GM19467 (cell line): ENCODE measurements at regions not wholly inside any gene's neighbourhood (a gene's known extent, or its start where the extent isn't known, plus 50 kb on each side); places are given as distances from the start of the nearest gene placed in this dataset.

Source experiments
- ATAC-seq: cut with Tn5 transposase; IDR thresholded peaks from one replicate; pipeline ENCODE4 v1.9.1; 2021; ENCODE audit warnings: mild to moderate bottlenecking, moderate library complexity; ENCODE audit not compliant: unreplicated experiment

DNA sequence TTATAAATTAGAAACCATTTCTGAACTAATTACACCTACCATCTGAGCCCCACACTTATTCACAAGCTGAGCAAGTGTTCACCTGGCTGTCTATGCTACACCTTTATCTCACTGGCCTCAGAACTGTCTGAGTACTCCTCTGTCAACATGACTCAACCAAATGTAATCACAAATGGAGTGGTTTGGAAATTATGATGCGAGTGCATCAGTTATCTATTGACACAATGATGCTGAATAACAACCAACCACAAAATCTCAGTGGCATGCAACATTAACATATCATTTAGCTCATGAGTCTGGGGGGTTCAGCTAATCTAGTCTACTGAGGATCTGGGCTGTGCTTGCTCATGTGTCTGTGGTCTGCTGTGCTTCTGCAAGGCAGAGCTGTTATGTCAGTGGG lies 184.2 kb upstream of the NXPH2 start:
- no peak for ATAC-seq

DNA sequence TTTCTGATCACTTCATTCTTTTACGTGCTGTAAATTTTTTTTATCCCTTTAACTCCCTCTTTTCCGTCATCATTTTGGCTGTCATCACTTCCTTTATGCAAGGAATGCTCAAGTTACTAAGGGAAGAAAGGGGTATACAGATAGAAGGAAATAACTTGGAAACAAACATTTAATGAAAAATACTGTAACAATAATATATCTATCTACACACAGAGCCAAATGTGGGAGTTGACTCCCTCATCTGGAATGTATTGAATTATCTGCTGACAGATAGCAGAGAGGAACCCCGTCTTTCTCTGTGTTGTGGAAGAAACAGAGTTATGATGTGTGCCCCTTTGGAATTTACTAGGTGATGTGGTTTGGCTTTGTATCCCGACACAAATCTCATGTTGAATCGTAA lies 182.5 kb upstream of the NXPH2 start:
- ATAC-seq, result no peak

DNA sequence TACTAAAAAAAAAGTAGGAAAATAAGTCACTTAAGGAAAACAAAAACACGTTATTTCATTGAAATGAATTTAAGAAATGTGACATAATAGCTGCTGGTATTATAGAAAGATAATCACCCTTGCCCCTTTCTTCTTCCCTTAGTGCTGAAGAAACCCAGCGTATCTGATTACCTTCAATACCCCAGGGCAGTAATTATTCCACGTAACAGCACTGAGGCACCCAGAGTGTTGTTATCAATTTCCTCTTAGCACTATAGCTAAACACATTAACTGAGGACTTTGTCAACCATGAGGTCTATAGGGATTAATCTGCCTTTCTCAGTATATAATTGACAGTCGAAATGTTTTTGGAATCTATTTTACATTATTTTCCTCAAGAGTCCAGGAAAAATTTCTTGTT lies 180.0 kb upstream of the NXPH2 start:
- ATAC-seq, result no peak

DNA sequence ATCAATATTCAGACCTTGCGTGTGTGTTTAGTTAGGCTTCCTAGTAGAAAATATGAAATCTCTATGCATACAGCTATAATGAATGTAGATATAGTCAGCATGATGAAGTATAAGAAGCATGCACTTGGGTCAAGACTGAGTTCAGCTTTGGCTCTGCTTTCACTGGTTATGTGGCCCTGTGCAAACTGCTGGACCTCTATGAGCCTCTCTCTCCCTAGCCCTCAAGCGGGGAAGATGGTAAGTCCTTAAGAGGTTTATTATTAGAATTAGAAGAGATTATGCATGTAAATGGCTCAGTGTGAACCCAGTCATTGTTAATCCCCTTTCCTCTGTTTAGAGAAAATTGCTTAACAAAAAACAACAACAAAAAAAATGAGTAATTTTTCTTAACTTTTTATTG lies 178.8 kb upstream of the NXPH2 start:
- no peak for ATAC-seq

DNA sequence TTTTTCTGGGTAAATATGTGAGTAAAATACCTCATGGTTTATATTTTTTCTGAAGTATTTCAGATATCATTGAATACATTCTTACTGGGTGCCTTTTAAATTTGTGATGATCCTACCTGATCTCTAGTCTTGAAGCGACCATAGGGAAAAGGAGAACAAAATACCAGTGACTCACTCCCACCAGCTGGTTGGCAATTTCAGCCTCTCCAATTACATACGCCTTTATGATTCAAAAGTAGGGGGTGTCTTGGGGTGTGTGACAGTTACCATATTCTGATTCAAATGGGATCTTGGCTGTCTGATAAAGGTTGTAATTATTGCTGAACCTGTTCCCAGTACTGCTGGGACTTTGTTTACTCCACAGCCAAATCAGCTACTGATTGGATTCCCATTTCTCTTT lies 175.9 kb upstream of the NXPH2 start:
- ATAC-seq, result no peak

DNA sequence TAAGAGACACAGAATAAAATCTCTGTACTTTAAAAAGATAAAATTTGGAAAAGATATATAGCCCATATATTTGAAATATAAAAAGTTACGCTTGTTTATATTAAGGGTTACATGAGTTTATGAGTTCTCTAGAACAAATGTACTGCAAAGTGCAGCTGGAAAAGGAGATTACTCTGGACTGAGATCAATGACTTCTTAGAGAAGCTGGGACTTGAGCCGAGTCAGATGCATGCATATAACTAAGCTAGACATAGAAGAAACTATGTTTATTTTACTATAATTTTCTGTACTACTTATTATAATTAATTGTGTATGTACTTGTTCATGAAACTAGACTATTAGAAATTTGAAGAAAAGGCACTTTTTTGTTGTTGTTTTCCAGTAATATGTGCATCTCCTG lies 170.3 kb upstream of the NXPH2 start:
- no peak for ATAC-seq

DNA sequence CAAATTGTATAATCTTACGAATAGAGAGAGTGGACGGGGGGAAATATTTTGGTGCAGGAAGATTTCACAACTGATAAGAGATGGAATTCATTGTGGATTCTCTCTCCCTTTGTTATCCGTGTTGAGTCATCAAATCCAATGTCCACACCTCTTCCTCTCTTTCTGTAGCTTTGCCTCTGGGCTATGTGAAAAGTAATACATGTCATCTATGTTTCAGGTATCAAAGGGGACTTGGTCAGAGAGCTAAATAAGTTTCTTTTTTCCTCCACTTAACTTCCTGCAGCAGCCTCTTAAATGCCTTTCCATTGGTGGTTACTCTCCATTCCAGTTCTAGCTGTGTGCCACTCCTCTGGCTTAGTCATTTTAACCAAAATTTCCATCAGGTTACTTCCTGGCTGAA lies 169.3 kb upstream of the NXPH2 start:
- ATAC-seq, result no peak

DNA sequence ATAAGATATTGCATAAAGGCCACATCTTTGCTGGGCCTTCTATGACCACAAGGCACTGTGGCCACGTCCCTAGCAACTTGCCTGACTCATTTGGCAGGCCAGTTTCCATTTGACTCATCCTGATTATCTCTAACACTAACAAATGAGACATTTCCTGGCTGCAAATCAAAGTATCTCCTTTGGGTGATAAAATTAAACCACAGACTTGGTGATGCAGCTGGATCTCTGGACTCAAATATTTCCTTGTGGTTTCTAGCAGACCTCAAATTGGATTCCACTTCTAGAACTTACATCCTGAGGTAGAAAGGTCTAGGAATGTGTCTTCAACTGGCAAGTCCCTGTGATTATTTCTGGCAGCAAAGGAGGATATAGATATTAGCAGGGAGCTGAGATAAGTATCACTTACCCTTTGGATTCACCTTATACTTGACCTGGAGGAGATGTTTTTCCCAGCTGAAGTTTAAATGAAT lies 167.9 kb upstream of the NXPH2 start:
- ATAC-seq, result peak; percentile 59

DNA sequence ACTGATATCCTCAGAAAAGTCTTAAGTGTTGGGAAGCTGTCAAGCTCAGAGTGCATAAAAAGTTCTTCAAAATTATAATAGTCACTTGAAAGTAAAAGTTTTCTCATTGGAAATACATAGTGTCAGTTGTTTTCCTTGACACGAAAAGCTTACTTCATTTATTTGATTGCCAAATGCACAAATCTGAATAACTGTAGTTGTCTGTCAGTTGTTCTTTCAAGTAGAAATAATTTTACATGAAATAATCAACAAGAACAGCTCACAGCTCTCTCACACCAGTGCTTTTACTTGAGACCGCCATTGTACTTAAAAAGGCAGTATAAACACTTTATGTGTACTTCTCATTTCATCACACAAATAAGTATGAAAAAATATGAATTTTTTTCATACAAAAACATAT lies 163.3 kb upstream of the NXPH2 start:
- ATAC-seq, result no peak

DNA sequence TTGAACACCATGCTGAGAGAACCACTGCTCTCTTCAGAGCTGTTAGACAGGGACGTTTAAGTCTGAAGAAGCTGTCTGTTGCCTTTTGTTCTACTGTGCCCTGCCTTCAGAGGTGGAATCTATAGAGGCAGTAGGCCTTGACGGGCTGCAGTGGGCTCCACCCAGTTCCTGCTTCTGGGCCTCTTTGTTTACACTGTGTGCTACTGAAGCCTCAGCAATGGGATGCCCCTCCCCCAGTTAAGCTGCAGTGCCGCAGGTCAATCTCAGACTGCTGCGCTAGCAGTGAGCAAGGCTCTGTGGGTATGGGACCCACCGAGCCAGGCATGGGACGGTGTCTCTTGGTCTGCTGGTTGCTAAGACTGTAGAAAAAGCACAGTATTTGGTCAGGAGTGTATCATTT lies 162.3 kb upstream of the NXPH2 start:
- ATAC-seq, result no peak

DNA sequence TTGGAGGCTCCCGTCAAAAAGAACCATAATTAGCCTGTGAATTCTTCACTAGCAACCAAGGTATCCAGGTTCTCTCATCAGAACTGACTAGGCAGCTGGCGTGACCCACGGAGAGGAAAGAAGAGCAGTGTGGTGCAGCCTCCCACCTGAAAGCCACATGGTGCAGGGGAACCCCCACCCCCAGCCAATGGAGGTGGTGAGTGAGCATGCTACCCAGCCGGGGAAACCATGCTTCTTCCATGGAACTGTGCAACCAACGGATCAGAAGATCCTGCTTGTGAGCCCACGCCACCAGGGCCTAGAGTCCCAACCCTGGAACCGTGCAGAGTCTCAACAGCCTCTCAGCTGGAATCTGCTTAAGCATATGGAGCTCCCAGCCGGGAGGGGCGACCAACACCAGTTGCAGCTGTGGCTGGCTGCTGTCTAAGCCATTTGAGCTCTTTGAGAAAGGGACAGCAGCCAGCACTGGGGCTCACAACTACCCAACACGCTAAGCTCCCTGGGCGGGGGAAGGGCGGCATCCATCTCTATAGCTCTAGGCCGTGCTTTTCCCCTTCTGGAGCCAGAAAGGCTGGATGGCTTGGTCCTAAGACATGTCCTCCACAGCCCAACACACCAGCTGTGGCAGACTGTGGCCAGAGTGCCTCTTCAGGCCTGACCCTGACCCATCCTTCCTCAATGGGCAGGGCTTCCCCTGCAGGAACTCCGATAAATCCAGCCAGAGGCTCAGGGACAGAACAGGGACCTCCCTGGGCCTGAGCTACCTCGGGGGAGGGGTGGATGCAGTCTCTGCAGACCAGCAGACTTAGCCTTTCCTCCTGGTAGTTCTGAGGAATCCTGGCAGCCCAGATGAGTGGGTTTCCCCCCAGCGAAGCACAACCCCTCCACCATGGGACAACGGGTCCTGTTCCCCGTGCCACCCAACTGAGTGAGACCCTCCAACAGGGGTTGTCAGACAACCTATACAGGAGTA lies 151.4 kb upstream of the NXPH2 start:
- ATAC-seq, result no peak

DNA sequence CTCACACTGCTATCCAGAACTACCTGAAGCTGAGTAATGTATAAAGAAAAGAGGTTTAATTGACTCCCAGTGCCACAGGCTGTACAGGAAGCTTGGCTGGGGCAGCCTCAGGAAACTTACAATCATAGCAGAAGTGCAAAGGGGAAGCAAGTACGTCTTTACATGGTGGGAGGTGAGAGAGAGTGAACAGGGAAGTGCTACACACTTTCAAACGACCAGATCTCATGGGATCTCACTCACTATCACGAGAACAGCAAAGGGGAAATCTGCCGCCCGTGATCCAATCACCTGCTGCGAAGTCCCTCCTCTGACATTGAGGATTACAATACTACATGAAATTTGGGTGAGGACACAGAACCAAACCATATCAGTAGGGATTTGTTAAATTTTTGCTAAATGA lies 150.4 kb upstream of the NXPH2 start:
- ATAC-seq, result no peak

DNA sequence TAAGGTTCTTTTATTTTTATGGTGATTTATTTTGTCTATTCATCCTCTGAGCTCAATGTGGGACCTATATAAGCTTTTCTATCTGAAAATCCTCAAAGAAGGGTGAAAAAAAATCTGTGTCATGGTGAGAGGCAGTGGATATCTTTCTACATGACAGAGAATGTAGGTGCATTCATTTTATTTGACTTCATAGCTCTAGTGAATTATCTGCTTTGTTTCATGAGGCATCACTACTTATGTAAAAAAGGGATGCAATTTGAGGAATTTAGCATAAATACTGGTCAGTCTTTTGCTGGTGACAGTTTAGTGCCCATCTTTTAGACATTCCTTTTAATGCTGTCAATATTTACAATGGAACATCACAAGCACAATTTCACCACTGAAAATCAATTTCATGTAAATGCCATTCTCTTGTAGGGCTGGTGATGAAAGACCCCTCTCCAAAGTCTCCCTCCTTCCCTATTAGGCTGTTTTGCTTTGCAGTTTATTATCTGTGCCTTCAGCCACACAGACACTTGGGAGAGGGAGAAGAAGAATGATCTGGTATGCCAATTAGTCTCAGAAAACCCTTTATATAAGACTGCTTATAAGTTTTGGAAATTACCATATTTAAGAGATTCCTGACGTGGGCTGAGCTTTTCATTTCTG lies 148.3 kb upstream of the NXPH2 start:
- no peak for ATAC-seq

DNA sequence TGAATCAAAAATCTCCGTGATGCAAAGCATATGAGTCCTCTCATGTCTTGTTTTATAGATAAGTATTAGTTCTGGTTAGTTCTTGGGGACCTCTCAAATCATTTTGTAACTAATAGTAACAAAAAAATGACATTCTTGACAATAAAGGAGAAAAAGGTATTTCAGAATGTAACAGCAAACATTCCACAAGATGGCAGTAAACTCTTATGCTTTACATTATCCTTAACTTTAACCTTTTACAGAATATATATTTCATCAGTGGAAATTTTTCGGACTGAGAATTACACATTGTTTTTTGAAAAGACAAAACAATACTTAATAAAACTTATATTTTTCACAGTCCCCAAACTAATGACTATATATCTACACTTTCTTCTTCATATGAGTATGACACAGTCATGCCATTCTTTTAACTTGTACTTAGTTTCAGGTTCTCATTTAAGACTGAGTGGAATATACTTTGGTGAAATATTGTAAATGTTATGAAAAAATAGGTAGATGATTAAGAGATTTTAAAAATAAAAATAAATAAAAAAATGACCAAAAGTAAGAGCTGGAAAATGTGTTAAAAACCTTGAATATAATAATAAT lies 142.9 kb upstream of the NXPH2 start:
- no peak for ATAC-seq

DNA sequence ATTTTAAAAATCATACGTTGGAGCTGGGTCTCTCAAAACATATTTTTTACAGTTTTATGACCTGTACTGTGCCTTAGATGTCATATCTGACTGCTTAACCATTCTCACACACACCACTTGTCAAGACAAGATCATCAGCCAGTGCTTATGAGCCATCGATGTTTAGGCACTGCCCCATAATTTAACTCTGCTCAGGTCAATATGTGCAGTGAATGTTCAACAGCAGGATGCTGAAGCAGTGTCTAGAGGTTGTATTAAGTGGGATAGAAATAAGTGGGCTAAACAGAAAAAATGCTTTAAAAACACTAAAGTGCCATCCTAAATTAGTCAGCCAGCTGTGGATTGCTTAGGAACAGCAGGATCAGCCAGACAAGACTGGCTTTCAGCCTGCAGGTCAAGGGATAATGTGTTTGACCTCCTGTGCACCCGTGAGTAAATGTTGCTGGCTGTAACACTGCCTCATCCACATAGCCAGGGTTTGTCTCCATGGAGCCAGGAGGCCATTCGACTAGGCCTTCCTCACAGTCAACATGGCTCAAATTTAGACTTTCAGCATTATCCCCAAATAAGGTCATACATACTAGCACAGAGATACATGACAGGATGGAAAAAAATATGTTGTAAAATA lies 139.0 kb upstream of the NXPH2 start:
- ATAC-seq, result no peak

DNA sequence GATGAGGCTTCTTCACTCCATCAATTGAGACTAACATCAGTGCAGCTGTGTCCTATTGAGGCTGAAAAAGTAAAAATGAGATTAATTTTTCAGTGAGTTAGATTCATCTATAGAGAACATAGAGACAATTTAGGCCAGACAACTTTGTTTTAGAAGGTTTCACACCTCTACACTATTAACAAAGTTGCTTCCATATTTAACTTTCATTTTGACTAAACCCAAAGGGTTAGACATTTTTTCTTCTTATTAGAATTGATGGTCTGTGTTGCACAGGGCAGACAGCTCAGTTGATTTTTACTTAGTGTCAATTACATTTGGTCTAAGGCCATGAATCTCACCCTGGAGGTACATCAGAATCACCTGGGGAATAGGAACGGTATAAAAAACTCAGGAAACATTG lies 130.2 kb upstream of the NXPH2 start:
- no peak for ATAC-seq

DNA sequence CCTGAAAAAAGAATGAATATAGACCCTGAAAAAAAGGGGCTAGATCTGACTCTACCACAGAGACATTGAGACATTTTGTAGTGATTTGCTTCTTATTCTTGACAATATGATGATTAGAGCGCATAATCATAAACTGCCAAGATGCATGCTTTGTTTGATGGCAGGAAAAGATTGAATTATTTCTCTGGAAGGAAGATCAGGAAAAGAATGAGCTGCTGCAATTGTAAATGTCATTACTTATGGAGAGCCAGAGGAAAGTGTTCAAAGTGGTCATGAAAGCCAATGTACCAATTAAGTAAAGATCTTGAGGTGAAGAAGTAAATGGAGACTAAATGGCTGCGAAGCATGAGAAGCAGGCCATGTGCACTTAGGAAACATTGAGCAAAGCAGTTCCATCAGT lies 126.4 kb upstream of the NXPH2 start:
- ATAC-seq, result no peak

DNA sequence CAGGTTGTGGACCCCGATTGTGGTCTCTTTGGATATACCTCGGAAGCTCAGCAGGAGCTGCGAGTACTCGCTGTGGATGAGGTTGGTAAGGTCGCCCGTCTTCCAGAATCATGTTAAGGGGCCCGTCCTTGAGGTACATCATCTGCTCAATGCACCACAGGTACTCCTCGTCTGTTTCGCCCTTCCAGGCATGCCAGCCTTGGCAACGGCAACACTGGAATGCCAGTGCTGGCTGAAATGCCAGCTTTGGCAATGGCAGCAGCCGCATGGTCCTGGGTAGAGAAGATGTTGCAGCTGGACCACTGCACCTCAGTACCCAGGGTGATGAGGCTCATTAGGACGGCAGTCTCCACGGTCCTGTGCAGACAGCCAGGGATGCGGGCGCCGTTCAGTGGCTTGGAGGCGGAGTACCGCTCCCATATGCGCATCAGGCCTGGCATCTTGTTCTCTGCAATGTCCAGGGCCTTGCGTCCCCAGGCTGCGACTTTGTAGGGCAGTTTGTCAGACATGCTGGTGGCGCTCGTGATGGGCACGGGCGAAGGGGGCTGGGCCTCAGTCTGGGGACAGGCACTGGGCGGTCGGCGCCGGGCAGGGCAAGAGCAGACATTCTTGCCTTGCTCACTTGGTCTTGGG lies 122.2 kb upstream of the NXPH2 start:
- ATAC-seq, result no peak

DNA sequence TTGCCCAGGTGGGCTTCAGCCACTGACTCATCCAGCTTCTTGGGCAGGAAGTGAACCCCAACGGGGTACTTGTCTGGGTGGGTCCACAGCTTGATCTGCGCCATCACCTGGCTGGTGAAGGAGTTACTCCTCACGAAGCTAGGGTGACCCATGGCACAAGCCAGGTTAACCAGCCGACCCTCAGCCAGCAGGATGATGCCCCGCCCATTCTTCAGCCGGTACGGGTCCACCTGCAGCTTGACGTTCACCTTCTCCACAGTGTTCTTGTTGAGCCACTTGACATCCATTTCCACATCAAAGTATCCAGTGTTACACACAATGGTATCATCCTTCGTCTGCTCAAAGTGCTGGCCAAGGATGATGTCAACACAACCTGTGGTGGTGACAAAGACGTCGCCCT lies 121.3 kb upstream of the NXPH2 start:
- no peak for ATAC-seq

DNA sequence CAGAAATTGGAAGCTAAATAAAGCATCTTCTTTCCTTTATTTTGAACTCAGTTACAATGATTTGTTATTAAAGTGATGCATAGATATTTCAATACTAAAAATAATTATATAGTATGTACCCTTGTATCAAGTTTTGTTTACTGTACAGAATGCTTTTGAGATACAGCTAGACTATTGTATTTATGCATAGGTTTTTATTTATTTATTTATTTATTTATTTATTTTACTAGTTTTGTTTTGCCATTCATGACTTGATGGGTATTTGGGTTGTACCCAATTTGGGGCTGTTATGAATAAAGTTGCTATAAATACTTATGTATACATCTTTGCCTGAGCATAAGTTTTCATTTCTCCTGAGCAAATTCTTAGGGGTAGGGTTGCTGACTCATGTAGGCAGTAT lies 118.7 kb upstream of the NXPH2 start:
- ATAC-seq, result no peak

DNA sequence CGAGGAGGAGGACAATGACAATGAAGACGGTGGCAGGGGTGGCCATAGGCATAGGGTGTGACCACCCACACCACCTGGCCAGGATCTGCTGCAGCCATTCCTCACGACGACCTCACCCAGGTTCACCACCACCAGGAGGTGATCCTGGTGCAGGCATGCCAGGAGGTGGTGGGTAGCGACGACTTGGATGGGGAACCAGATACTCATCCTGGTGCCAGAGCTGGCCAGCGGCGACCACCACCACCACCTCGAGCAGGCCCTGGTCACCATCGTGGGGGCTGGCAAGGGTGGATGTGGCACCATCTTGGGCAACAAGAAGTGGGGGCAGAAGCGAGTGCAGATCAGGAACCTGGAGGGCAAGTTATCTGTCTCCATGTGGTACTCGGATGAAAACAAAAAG lies 117.1 kb upstream of the NXPH2 start:
- ATAC-seq, result no peak
